ENCODE measurements at regions not wholly inside any gene's neighbourhood (a gene's known extent, or its start where the extent isn't known, plus 50 kb on each side); places are given as distances from the start of the nearest gene placed in this dataset.

DNA sequence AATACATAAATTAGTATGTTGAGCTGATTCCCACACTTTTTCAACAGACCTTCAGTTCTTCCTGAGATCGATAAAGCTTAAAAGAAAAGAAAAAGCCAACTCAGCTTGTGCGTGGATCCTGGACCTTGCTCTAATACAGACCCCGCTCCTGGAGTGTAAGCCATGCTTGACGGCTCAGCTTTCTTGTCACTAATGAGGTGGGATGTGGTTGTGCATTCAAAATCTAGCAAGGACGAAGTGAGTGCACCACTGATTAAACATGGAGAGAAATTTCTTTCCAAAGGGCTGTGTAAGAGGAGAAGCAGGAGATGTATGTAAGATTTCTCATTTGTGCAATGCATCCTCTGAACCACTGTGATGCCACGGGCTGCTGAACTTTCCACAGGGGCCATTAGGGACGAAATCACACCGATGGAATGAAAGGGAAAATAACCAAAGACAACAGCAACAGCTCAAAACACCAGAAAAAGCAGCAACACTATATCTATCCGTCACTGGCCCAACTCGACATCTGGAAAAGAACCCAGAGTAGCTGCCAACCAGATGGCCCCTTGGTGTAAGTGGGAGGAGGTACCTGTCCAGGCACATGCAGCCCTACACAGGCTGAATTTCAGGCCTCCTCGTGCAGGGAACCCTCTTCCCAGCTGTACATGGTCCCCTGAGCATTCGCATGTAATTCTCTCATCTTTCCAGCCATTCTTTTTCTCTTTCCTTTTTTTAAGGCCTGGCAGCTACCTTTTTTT is 178.9 kb downstream of the SREK1 start:
- no peaks in the 10 kb centered on the region for H3K9me3 ChIP-seq
- no peaks in the 10 kb centered on the region for H3K4me1 ChIP-seq
- H3K27me3 ChIP-seq = no peaks in the 10 kb centered on the region
- DNase-seq = no peak
- no peak overlapping the region for H3K27ac ChIP-seq
- H3K36me3 ChIP-seq = no peaks in the 10 kb centered on the region
- intact Hi-C loops (cut with DNase I; ENCODE audit: low total_unique reads) = no loop called here
- no peak overlapping the region for H3K4me3 ChIP-seq
- TF ChIP-seq, protein P1, sequence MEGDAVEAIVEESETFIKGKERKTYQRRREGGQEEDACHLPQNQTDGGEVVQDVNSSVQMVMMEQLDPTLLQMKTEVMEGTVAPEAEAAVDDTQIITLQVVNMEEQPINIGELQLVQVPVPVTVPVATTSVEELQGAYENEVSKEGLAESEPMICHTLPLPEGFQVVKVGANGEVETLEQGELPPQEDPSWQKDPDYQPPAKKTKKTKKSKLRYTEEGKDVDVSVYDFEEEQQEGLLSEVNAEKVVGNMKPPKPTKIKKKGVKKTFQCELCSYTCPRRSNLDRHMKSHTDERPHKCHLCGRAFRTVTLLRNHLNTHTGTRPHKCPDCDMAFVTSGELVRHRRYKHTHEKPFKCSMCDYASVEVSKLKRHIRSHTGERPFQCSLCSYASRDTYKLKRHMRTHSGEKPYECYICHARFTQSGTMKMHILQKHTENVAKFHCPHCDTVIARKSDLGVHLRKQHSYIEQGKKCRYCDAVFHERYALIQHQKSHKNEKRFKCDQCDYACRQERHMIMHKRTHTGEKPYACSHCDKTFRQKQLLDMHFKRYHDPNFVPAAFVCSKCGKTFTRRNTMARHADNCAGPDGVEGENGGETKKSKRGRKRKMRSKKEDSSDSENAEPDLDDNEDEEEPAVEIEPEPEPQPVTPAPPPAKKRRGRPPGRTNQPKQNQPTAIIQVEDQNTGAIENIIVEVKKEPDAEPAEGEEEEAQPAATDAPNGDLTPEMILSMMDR (IDR thresholded peaks at IDR 0.05) = no peak

DNA sequence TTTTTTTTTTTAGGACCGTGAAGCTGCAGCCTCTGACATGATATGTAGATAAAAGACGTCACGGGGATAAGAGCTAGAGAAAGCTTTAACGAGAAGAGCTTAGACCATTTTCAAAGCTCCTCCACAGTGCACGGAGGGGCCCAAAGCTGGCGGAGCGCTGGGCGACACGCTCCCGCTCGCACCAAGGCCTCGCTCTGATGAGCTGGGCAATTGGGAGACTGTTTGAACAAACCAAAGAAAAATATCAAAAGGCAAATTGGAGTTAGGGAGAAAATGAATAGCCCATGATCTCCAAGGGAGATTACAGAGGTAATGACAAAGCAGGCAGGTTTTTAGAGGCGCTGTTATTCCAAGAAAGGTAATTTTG is 179.4 kb downstream of the SREK1 start:
- DNase-seq = no peak
- no peaks in the 10 kb centered on the region for H3K27me3 ChIP-seq
- no peaks in the 10 kb centered on the region for H3K36me3 ChIP-seq
- H3K4me1 ChIP-seq = no peaks in the 10 kb centered on the region
- TF ChIP-seq, protein P1 (IDR thresholded peaks at IDR 0.05) = no peak
- no peak overlapping the region for H3K4me3 ChIP-seq
- no peaks in the 10 kb centered on the region for H3K9me3 ChIP-seq
- no peak overlapping the region for H3K27ac ChIP-seq
- intact Hi-C loops (cut with DNase I; ENCODE audit: low total_unique reads) = no loop called here

DNA sequence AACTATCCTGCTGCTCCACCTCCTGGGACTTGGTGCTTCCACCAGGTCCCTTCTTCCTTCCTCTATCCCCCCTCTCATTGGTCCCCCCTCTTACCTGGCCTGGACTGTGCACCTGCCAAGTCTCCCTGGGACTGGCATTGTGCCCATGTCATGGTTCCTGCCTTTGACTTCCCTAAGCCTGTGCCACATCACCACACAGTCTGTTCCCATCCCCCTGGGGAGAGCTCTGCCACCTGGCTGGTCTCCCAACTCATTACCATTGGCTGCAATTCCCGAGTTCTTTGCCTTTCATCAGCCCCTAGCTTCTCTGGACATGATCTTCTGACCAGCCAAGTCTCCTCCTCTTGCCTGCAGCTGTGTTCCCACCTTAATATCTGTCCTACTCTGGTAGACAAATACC is 180.3 kb downstream of the SREK1 start:
- H3K4me1 ChIP-seq = no peaks in the 10 kb centered on the region
- H3K4me3 ChIP-seq = no peak overlapping the region
- H3K36me3 ChIP-seq = no peaks in the 10 kb centered on the region
- no peak for DNase-seq
- TF ChIP-seq, protein P1 (IDR thresholded peaks at IDR 0.05) = no peak
- no peaks in the 10 kb centered on the region for H3K27me3 ChIP-seq
- H3K27ac ChIP-seq = no peak overlapping the region
- H3K9me3 ChIP-seq = no peaks in the 10 kb centered on the region
- intact Hi-C loops (cut with DNase I; ENCODE audit: low total_unique reads) = no loop called here

- intact Hi-C loops (cut with DNase I; ENCODE audit: low total_unique reads) = no loop called here
- no peaks in the 10 kb centered on the region for H3K4me1 ChIP-seq
- DNase-seq = no peak
- no peak overlapping the region for H3K4me3 ChIP-seq
- no peak overlapping the region for H3K27ac ChIP-seq
- H3K9me3 ChIP-seq = no peaks in the 10 kb centered on the region
- TF ChIP-seq, protein P1 (IDR thresholded peaks at IDR 0.05) = no peak
- no peaks in the 10 kb centered on the region for H3K27me3 ChIP-seq
- no peaks in the 10 kb centered on the region for H3K36me3 ChIP-seq
Measured at GRCh38 chr5:66326276-66326675, 182.2 kb downstream of the SREK1 start.

DNA sequence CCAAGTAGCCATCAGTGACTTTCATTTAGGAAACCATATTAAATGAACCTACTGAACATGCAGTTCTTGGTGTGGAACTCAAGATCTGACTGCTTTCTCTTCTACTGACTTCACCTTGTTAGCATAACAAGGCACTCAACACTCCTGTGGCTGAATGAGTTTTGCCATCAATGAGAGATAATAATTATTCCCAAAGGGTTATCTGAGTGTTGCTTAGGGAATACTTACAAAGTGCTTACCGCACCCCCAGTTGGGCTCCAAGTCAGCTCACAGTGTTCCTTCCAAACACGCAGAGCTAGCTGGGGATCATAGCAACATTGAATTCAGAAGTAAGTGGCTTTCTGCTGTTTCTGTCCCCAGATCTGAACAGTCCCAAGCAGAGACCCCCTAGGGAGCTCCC is 182.9 kb downstream of the SREK1 start:
- Histone ChIP-seq H3K4me3 (no peak overlapping the region), H3K27me3 (no peaks in the 10 kb centered on the region), H3K36me3 (no peaks in the 10 kb centered on the region), H3K9me3 (no peaks in the 10 kb centered on the region), H3K27ac (no peak overlapping the region), H3K4me1 (no peaks in the 10 kb centered on the region)
- no peak for DNase-seq
- TF ChIP-seq, protein P1 (IDR thresholded peaks at IDR 0.05) = no peak
- intact Hi-C loops (cut with DNase I; ENCODE audit: low total_unique reads) = no loop called here

DNA sequence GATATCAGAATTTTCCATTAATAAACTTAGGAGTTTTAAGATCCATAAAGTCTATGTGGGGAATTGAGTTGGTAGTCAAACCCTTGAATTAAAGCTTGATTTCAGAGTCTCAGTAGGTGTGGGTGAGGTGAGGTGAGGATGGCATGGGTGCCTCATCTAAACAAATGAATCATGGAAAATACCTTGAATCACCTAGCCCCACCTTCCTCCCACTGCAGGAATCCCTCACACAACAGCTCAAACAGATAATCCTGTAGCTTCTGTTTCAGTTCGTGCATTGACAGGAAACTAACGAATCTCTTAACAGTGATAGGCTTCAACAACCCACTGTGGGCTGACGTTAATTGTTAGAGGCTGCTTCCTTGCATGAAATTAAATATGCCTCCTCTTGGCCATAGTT is 185.0 kb downstream of the SREK1 start:
- Histone ChIP-seq H3K9me3 (no peaks in the 10 kb centered on the region), H3K4me3 (no peak overlapping the region), H3K27ac (no peak overlapping the region), H3K27me3 (no peaks in the 10 kb centered on the region), H3K36me3 (no peaks in the 10 kb centered on the region), H3K4me1 (no peaks in the 10 kb centered on the region)
- no peak for DNase-seq
- TF ChIP-seq, protein P1 (IDR thresholded peaks at IDR 0.05) = no peak
- intact Hi-C loops (cut with DNase I; ENCODE audit: low total_unique reads) = no loop called here
